ENCODE measurements at regions not wholly inside any gene's neighbourhood (a gene's known extent, or its start where the extent isn't known, plus 50 kb on each side); places are given as distances from the start of the nearest gene placed in this dataset.
A peak's percentile ranks its signal among the peaks of the same experiment; 100 is the strongest.

- DNase-seq (peak; percentile 16 to 94), FAIRE-seq (no peak)
- Histone ChIP-seq H3K27ac (ENCODE audit: low read depth in 1 of 3, low read length in 2 of 3) (peak overlapping the region in 1 of 3 donors; percentile 96), H3K4me1 (ENCODE audit: control insufficient read depth in 3 of 3, insufficient read depth in 2 of 3, low read depth in 1 of 3, low read length in 2 of 3) (peaks cover 0 to 42% (median 0%) of the 10 kb centered on the region in 3 donors), H3K36me3 (ENCODE audit: control insufficient read depth in 3 of 3, insufficient read depth in 2 of 3, low read depth in 1 of 3, low read length in 3 of 3) (no peaks in the 10 kb centered on the region), H3K27me3 (ENCODE audit: control insufficient read depth in 3 of 3, insufficient read depth in 3 of 3, low read length in 3 of 3) (no peaks in the 10 kb centered on the region), H3K9me3 (ENCODE audit: control insufficient read depth in 2 of 2, insufficient read depth in 1 of 2, low read depth in 1 of 2, low read length in 1 of 2) (peaks cover 0 to 5% of the 10 kb centered on the region in 2 donors), H3K4me3 (ENCODE audit: low read depth in 1 of 3, low read length in 3 of 3) (no peak overlapping the region)
- 15 to 24% (median 16%) methylated on average over 16 of the region's 16 CpGs for WGBS, 3 donors
Observed at GRCh38 chr22:27670701-27671412, 130.7 kb downstream of the MN1 start.

GRCh38 chr22:27671413-27671935, 130.1 kb downstream of the MN1 start:
- no peak for FAIRE-seq
- WGBS, 3 donors, result 86 to 92% (median 87%) methylated on average over 3 of the region's 3 CpGs
- H3K27ac ChIP-seq (ENCODE audit: low read depth in 1 of 3, low read length in 2 of 3), result peak overlapping the region in 1 of 3 donors; percentile 96

GRCh38 chr22:27672721-27673418, 128.7 kb downstream of the MN1 start:
- H3K9me3 ChIP-seq (ENCODE audit: control insufficient read depth in 2 of 2, insufficient read depth in 1 of 2, low read depth in 1 of 2, low read length in 1 of 2), result peaks cover 0 to 10% of the 10 kb centered on the region in 2 donors
- DNase-seq (no peak), FAIRE-seq (no peak)
- H3K27ac ChIP-seq (ENCODE audit: low read depth in 1 of 3, low read length in 2 of 3), result no peak overlapping the region
- no peak overlapping the region for H3K4me3 ChIP-seq (ENCODE audit: low read depth in 1 of 3, low read length in 3 of 3)
- no peaks in the 10 kb centered on the region for H3K27me3 ChIP-seq (ENCODE audit: control insufficient read depth in 3 of 3, insufficient read depth in 3 of 3, low read length in 3 of 3)
- peaks cover 0 to 48% (median 0%) of the 10 kb centered on the region in 3 donors for H3K4me1 ChIP-seq (ENCODE audit: control insufficient read depth in 3 of 3, insufficient read depth in 2 of 3, low read depth in 1 of 3, low read length in 2 of 3)
- H3K36me3 ChIP-seq (ENCODE audit: control insufficient read depth in 3 of 3, insufficient read depth in 2 of 3, low read depth in 1 of 3, low read length in 3 of 3), result no peaks in the 10 kb centered on the region
- WGBS, 3 donors, result 78 to 91% (median 83%) methylated on average over 9 of the region's 9 CpGs

More at GRCh38 chr22:27671413-27671935, 130.1 kb downstream of the MN1 start:
- Histone ChIP-seq H3K36me3 (ENCODE audit: control insufficient read depth in 3 of 3, insufficient read depth in 2 of 3, low read depth in 1 of 3, low read length in 3 of 3) (no peaks in the 10 kb centered on the region), H3K9me3 (ENCODE audit: control insufficient read depth in 2 of 2, insufficient read depth in 1 of 2, low read depth in 1 of 2, low read length in 1 of 2) (peaks cover 0 to 6% of the 10 kb centered on the region in 2 donors), H3K4me3 (ENCODE audit: low read depth in 1 of 3, low read length in 3 of 3) (no peak overlapping the region), H3K27me3 (ENCODE audit: control insufficient read depth in 3 of 3, insufficient read depth in 3 of 3, low read length in 3 of 3) (no peaks in the 10 kb centered on the region), H3K4me1 (ENCODE audit: control insufficient read depth in 3 of 3, insufficient read depth in 2 of 3, low read depth in 1 of 3, low read length in 2 of 3) (peaks cover 0 to 42% (median 0%) of the 10 kb centered on the region in 3 donors)
- no peak for DNase-seq

GRCh38 chr22:27673839-27674238, 127.7 kb downstream of the MN1 start:
- FAIRE-seq (no peak), DNase-seq (peak in 1 of 2 donors; percentile 41)
- peaks cover 0 to 42% (median 0%) of the 10 kb centered on the region in 3 donors for H3K4me1 ChIP-seq (ENCODE audit: control insufficient read depth in 3 of 3, insufficient read depth in 2 of 3, low read depth in 1 of 3, low read length in 2 of 3)
- no peaks in the 10 kb centered on the region for H3K27me3 ChIP-seq (ENCODE audit: control insufficient read depth in 3 of 3, insufficient read depth in 3 of 3, low read length in 3 of 3)
- peaks cover 0 to 10% of the 10 kb centered on the region in 2 donors for H3K9me3 ChIP-seq (ENCODE audit: control insufficient read depth in 2 of 2, insufficient read depth in 1 of 2, low read depth in 1 of 2, low read length in 1 of 2)
- 6 to 32% (median 18%) methylated on average over 15 of the region's 15 CpGs for WGBS, 3 donors
- H3K4me3 ChIP-seq (ENCODE audit: low read depth in 1 of 3, low read length in 3 of 3), result no peak overlapping the region
- no peak overlapping the region for H3K27ac ChIP-seq (ENCODE audit: low read depth in 1 of 3, low read length in 2 of 3)
- no peaks in the 10 kb centered on the region for H3K36me3 ChIP-seq (ENCODE audit: control insufficient read depth in 3 of 3, insufficient read depth in 2 of 3, low read depth in 1 of 3, low read length in 3 of 3)

GRCh38 chr22:27674261-27674923, 127.2 kb downstream of the MN1 start:
- FAIRE-seq (no peak), DNase-seq (no peak)
- Histone ChIP-seq H3K4me1 (ENCODE audit: control insufficient read depth in 3 of 3, insufficient read depth in 2 of 3, low read depth in 1 of 3, low read length in 2 of 3) (peaks cover 0 to 37% (median 0%) of the 10 kb centered on the region in 3 donors), H3K9me3 (ENCODE audit: control insufficient read depth in 2 of 2, insufficient read depth in 1 of 2, low read depth in 1 of 2, low read length in 1 of 2) (peaks cover 0 to 10% of the 10 kb centered on the region in 2 donors), H3K27me3 (ENCODE audit: control insufficient read depth in 3 of 3, insufficient read depth in 3 of 3, low read length in 3 of 3) (no peaks in the 10 kb centered on the region), H3K27ac (ENCODE audit: low read depth in 1 of 3, low read length in 2 of 3) (no peak overlapping the region), H3K36me3 (ENCODE audit: control insufficient read depth in 3 of 3, insufficient read depth in 2 of 3, low read depth in 1 of 3, low read length in 3 of 3) (no peaks in the 10 kb centered on the region), H3K4me3 (ENCODE audit: low read depth in 1 of 3, low read length in 3 of 3) (no peak overlapping the region)
- 29 to 38% (median 30%) methylated on average over 3 to 4 of the region's 4 CpGs for WGBS, 3 donors

GRCh38 chr22:27676545-27677213, 124.9 kb downstream of the MN1 start:
- Histone ChIP-seq H3K27me3 (ENCODE audit: control insufficient read depth in 3 of 3, insufficient read depth in 3 of 3, low read length in 3 of 3) (no peaks in the 10 kb centered on the region), H3K4me3 (ENCODE audit: low read depth in 1 of 3, low read length in 3 of 3) (no peak overlapping the region), H3K4me1 (ENCODE audit: control insufficient read depth in 3 of 3, insufficient read depth in 2 of 3, low read depth in 1 of 3, low read length in 2 of 3) (peaks cover 0 to 15% (median 0%) of the 10 kb centered on the region in 3 donors), H3K9me3 (ENCODE audit: control insufficient read depth in 2 of 2, insufficient read depth in 1 of 2, low read depth in 1 of 2, low read length in 1 of 2) (peaks cover 0 to 10% of the 10 kb centered on the region in 2 donors), H3K36me3 (ENCODE audit: control insufficient read depth in 3 of 3, insufficient read depth in 2 of 3, low read depth in 1 of 3, low read length in 3 of 3) (no peaks in the 10 kb centered on the region), H3K27ac (ENCODE audit: low read depth in 1 of 3, low read length in 2 of 3) (peak overlapping the region in 1 of 3 donors; percentile 15)
- no peak for FAIRE-seq
- DNase-seq, result peak in 1 of 2 donors; percentile 33
- WGBS, 3 donors, result 69 to 82% (median 75%) methylated on average over 4 of the region's 4 CpGs

GRCh38 chr22:27677905-27678458, 123.6 kb downstream of the MN1 start:
- FAIRE-seq (no peak), DNase-seq (peak in 1 of 2 donors; percentile 46)
- peaks cover 0 to 15% (median 0%) of the 10 kb centered on the region in 3 donors for H3K4me1 ChIP-seq (ENCODE audit: control insufficient read depth in 3 of 3, insufficient read depth in 2 of 3, low read depth in 1 of 3, low read length in 2 of 3)
- H3K4me3 ChIP-seq (ENCODE audit: low read depth in 1 of 3, low read length in 3 of 3), result no peak overlapping the region
- peaks cover 0 to 10% of the 10 kb centered on the region in 2 donors for H3K9me3 ChIP-seq (ENCODE audit: control insufficient read depth in 2 of 2, insufficient read depth in 1 of 2, low read depth in 1 of 2, low read length in 1 of 2)
- 79 to 83% (median 82%) methylated on average over 27 of the region's 27 CpGs for WGBS, 3 donors
- H3K27ac ChIP-seq (ENCODE audit: low read depth in 1 of 3, low read length in 2 of 3), result no peak overlapping the region
- H3K27me3 ChIP-seq (ENCODE audit: control insufficient read depth in 3 of 3, insufficient read depth in 3 of 3, low read length in 3 of 3), result no peaks in the 10 kb centered on the region
- no peaks in the 10 kb centered on the region for H3K36me3 ChIP-seq (ENCODE audit: control insufficient read depth in 3 of 3, insufficient read depth in 2 of 3, low read depth in 1 of 3, low read length in 3 of 3)
